H1 (cell line): ENCODE measurements at regions not wholly inside any gene's neighbourhood (a gene's known extent, or its start where the extent isn't known, plus 50 kb on each side); places are given as distances from the start of the nearest gene placed in this dataset.

Experiments used
- CHD1 ChIP-seq: IDR thresholded peaks from 2 replicates; pipeline ENCODE4 v1.6.1; 2012; ENCODE audit warnings: low read depth, low read length, improper control_type of control experiment
- SP2 ChIP-seq: IDR thresholded peaks from 2 replicates; pipeline ENCODE4 v1.6.1; 2012; ENCODE audit warnings: mild to moderate bottlenecking, low read length, inconsistent platforms
- YY1 ChIP-seq: IDR thresholded peaks from 2 replicates; pipeline ENCODE4 v1.6.1; 2011; ENCODE audit warnings: low read depth, mild to moderate bottlenecking, low read length

GRCh38 chr1:163768576-163768975 lies 446.8 kb downstream of the NUF2 start (continued):
- no peak for TF ChIP-seq SP2
- no peak for TF ChIP-seq CHD1
- TF ChIP-seq YY1, result no peak
